ENCODE measurements at regions not wholly inside any gene's neighbourhood (a gene's known extent, or its start where the extent isn't known, plus 50 kb on each side); places are given as distances from the start of the nearest gene placed in this dataset.

DNA sequence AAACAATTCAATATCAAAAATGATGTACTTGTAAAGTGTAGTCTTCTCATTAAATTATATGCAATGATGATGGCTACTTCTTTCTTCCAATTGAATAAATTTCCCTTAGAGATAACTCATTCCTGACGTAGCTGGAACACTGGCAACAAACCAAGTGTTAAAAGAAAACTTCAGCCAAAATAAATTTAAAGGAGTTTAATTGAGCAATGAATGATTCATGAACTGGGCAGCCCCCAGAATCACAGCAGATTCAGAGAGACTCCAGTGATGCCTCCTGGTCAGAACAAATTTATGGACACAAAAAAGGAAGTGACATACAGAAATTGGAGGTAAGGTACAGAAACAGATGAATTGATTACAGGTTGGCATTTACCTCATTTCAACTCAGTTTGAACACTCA lies 276.5 kb downstream of the DSC3 start:
- TF ChIP-seq, protein P1, sequence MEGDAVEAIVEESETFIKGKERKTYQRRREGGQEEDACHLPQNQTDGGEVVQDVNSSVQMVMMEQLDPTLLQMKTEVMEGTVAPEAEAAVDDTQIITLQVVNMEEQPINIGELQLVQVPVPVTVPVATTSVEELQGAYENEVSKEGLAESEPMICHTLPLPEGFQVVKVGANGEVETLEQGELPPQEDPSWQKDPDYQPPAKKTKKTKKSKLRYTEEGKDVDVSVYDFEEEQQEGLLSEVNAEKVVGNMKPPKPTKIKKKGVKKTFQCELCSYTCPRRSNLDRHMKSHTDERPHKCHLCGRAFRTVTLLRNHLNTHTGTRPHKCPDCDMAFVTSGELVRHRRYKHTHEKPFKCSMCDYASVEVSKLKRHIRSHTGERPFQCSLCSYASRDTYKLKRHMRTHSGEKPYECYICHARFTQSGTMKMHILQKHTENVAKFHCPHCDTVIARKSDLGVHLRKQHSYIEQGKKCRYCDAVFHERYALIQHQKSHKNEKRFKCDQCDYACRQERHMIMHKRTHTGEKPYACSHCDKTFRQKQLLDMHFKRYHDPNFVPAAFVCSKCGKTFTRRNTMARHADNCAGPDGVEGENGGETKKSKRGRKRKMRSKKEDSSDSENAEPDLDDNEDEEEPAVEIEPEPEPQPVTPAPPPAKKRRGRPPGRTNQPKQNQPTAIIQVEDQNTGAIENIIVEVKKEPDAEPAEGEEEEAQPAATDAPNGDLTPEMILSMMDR (conservative IDR thresholded peaks at IDR 0.05 in 1 of 2, IDR thresholded peaks at IDR 0.05 in 1 of 2; ENCODE audit: low read depth in 1 of 2, low read length in 2 of 2): no peak
- TF ChIP-seq EZH2 (IDR thresholded peaks at IDR 0.05; ENCODE audit: low read length, missing control alignments): no peak

All from fibroblast of lung (primary cell).